Astrocyte (in vitro differentiated cells and primary cell): ENCODE measurements at regions not wholly inside any gene's neighbourhood (a gene's known extent, or its start where the extent isn't known, plus 50 kb on each side); places are given as distances from the start of the nearest gene placed in this dataset.

Source experiments
- EZH2 ChIP-seq: IDR thresholded peaks from 2 replicates; pipeline ENCODE4 v1.6.1; 2012; ENCODE audit warnings: mild to moderate bottlenecking, low read length, inconsistent platforms; ENCODE audit not compliant: insufficient read depth
- TF ChIP-seq, protein P1 (sequence below): IDR thresholded peaks from 2 replicates; pipeline ENCODE4 v1.5.1; 2011; ENCODE audit warnings: low read depth, mild to moderate bottlenecking, inconsistent platforms, low read length, moderate library complexity; ENCODE audit not compliant: insufficient read depth

DNA sequence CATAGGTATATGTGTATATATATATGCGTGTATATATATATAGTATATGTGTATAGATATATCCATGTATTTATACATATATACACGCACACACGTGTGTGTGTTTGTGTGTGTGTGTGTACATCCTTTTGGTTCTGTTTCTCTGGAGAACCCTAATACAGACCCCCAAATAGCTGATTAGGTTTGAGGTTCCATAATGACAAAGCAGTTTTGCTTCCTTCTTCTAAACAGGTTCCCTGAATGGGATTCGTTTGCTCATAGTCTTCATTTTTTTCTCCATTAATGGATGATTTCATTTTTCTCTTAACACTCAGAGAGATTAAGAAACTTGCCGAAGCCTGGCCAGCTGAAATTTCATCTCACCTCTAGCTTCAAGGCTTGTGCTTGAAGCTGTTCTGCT, 234.0 kb upstream of the BCOR start:
- TF ChIP-seq, protein P1, sequence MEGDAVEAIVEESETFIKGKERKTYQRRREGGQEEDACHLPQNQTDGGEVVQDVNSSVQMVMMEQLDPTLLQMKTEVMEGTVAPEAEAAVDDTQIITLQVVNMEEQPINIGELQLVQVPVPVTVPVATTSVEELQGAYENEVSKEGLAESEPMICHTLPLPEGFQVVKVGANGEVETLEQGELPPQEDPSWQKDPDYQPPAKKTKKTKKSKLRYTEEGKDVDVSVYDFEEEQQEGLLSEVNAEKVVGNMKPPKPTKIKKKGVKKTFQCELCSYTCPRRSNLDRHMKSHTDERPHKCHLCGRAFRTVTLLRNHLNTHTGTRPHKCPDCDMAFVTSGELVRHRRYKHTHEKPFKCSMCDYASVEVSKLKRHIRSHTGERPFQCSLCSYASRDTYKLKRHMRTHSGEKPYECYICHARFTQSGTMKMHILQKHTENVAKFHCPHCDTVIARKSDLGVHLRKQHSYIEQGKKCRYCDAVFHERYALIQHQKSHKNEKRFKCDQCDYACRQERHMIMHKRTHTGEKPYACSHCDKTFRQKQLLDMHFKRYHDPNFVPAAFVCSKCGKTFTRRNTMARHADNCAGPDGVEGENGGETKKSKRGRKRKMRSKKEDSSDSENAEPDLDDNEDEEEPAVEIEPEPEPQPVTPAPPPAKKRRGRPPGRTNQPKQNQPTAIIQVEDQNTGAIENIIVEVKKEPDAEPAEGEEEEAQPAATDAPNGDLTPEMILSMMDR: no peak
- TF ChIP-seq EZH2: no peak
